Esophagus mucosa (tissue), 1 donor: ENCODE measurements at regions not wholly inside any gene's neighbourhood (a gene's known extent, or its start where the extent isn't known, plus 50 kb on each side); places are given as distances from the start of the nearest gene placed in this dataset.
"Not testable (repeated sequence)": the region's sequence is repeated elsewhere in the genome, so short reads cannot be mapped to it uniquely, and the experiment has no call there.

Experiments used
- ATAC-seq: fragments of 200-7000 bp; cut with Tn5 transposase; one replicate; pipeline ENCODE4 v1.9.1; 2020
- donor health status: DM: yes; HTN: yes; CAD: no.

DNA sequence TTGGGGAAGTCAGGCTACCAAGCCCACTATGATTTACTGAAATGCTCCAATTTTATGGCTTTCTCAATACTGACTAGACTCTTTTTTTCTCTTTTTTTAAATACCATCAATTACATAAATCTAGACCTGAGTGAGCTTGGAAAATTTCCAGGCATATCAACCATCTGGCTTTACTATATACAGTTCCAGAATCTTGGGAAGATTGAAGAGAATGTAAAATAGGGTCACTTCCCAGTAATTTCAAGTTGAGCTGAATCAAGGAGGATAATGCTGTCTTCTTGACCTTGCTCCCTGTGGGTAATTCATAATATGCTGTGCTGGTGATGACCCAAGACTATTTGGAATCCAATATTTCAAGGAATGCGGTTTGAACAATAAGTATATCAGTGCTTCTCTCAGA lies 108.1 kb downstream of the MAP3K21 start:
- ATAC-seq = no peak

DNA sequence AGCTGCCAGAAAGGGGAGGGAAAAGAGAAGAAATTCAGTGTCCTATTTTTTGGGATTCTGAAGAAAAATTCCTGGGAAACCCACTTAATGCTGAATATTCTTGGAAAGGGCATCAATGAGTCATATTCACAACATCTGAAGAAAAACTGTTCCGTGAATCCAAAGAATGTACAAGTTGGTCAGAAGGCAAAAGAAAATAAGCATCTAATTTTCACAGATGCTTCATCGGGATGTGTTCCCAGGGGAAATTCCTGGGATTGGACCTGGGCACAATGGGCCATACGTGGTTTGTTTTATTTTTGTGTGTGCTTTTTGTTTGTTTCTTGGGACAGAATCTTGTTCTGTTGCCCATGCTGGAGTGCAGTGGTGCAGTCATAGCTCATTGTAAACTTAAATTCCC lies 112.2 kb downstream of the MAP3K21 start:
- no peak for ATAC-seq

DNA sequence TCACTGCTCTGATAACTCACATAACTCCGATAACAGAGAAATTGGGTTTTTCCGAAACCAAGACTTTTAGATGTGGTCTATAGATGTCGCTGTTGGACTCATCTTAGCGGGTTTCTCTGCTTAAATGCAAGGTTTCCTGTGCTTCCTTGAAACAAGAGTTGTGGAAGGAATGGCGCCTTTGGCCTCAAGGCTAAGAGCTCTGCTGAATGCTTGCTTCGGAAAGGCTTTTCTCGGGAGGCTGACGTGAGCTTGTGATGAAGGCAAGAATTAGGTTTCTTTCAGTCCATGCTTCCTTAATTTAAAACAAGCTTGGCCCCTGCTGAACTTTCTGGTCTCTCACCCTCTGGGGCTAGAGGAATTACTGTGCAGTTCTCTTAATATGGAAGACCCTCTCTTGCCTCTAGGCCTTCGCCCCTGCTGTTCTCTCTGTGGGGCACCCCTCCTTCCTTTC lies 113.5 kb downstream of the MAP3K21 start:
- peak; percentile 71 for ATAC-seq

DNA sequence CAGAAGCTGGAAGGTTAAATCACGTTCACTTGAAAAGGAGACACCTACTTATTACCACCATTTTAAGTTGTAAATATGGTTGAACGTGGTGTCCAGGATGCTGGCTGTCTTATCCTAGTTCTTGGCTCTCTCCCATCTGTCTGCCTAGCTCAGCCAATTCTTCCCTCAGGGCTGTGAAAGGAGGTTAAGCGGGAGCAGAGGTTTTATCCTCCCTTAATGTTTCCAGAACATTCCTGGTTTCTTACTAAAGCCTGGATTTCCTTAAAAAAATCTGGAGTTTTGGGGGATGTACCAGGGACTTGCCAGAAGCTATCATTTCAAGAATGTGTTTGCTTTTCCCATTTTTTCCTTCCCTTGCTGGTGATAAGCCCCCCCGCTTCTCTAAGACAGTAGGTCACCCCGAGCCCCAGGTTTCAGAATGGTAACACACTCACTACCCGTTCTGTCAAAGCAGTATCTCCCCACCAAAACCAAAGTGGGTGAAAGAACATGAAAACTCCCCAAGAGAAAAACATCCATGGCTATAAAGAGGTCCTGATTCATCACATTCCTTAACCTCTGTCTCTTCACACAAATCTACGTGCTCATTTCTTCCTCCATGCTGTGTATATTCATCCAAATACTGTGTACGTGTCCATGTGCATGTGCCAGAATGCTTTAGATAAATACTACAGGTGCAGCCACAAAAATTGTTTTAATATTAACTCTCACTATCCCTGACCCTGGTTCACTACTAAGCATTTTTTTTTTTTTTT lies 114.7 kb downstream of the MAP3K21 start:
- ATAC-seq = no peak

DNA sequence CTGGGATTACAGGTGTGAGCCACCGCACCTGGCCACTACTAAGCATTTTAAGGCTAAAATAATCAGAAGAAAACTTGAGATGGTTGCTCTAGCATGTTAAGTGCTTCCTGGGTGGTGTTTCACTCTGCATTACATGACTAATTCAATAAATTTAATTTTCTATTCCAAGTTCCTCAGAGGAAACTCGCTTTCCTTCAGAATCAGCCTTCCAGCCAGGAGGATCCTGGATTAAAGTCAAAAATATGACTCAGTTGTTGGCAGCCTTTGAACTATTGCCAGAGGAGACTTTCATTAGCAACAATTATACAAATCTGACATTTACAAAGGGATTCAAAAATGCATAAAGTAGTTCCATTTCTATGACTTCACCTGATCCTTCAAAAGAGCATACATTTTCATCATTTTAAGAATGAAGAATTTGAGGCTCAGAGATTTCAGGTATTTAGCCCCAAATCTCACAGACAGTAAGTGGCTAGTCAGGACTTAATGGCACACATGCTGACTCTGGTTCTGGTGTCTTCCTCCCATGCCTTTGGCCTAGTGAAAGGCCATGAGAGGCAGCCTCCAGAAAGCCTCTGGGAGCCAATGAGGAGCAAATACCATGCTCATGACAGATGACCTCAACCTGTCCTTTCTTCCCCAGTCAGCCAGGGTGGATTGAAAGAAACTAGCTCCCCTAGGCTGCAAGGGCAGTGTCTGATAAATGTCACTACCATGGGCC lies 115.7 kb downstream of the MAP3K21 start:
- peak; percentile 73 for ATAC-seq

DNA sequence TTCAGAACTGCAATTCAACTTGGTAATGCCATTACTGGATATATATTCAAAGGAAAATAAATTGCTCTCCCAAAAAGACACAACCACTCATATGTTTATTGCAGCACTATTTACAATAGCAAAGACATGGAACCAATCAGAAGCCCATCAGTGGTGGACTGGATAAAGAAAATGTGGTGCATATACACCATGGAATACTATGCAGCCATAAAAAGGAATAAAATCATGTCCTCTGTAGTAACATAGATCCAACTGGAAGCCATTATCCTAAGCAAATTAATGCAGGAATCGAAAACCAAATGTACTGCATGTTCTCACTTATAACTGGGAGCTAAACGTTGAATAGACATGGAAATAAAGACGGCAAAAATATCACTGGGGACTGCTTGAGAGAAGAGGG lies 117.0 kb downstream of the MAP3K21 start:
- no peak for ATAC-seq

DNA sequence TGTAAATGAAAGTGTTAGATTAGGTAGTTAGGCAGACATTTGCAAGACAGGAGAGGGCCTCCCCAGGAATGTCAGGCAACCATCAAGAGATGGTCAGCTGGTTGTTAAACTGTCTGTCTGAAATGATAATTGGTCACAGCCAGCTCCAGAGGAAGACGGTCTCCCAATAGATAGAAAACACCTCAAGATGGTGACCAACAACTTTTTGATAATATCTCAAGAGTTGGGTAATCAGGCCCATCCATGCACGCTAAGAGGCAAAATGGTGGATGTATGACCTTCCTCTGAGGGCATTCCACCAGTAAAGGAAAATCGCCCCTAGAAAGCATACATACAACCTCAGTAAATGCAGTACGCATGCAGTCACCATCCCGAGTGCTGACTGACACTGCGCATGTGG lies 118.2 kb downstream of the MAP3K21 start:
- ATAC-seq = no peak

DNA sequence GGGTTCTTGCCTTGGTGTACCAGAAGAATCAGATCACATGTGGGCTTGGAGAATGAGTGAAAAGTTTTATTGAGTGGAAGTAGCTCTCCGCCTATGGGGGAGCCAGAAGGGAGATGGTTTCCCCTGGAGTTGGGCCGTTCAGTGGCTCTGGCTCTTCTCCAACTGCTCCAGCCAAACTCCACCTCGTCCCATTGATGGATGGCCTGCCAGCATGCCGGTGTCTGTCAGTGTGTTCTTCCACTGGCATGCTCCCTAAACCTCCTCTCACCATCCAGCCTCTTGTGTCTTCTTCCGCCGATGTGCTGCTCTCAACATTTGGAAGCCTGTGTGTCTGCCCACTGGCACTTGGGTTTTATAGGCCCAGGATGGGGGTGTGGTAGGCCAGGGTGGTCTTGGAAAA lies 119.4 kb downstream of the MAP3K21 start:
- ATAC-seq = no peak

DNA sequence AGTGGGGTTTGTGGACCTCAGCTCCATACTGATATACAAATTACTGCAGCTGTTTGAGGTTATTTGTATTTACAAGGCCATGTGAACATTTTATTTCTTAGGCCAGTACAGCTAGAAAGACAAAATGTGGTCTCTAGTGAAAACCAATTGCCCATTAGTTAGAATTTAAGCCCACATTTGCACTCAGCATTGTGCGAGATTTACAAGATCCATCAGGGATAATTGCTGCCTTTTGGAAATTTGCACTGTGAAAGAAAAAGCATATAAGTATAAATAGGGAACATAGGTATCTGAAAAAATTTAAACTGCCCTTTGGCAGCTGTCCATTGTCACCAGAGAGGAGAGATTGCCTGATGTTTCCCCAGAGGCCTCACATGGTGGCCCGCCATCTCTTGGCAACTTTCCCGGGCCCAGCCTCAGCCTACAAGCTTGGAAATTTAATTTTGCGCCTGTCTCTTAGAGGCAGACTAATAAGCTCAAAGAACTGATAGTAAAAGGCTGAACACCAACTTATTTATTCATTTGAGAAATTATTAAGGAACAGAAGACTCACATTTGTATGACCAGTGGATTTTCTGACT lies 120.7 kb downstream of the MAP3K21 start:
- no peak for ATAC-seq

DNA sequence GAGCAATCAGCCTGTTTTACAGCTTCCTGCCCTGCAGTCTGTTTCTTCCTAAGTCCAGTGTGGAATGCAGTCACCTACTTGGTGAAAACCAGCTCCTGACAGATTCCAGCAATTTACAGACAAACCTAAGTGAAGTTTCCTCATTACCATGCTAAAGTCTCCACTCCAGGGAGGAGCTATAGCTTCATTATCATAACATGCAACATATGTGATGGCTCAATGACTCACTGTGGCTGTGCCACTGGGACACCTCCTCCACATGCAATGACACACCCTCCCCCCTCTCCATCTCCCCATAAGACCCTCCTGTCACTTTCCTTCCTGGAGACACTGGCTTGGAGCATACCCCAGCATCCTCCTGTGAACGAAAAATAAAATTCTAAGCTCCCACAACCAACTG lies 125.2 kb downstream of the MAP3K21 start:
- ATAC-seq = no peak

DNA sequence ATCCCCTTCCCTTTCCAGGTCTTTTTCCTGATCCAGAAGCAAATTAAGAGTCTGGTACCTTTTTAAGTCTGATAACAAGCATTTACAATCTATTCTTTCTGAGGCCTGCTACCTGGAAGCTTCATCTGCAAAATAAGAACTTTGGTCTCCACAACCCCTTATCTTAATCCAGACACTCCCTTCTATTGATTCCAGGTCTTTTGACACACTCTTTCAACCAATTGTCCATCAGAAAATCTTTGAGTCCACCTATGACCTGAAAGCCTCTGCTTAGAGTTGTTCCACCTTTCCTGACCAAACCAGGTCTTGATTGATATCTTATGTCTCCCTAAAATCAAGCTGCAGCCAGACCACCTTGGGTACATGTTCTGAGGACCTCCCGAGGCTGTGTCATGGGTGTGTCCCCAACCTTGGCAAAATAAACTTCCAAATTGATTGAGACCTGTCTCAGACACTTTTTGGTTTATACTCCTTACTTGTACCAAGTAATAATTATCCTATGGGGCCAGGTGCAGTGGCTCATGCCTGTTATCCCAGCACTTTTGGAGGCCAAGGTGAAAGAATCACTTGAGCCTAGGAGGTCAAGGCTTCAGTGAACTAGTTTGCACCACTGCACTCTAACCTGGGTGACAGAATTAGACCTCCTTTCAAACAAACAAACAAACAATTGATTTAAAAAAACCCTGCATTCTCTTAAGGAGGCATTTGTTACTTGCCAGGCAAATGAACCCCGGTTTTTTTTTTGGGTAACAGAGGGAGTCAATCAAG lies 126.1 kb downstream of the MAP3K21 start:
- no peak for ATAC-seq

DNA sequence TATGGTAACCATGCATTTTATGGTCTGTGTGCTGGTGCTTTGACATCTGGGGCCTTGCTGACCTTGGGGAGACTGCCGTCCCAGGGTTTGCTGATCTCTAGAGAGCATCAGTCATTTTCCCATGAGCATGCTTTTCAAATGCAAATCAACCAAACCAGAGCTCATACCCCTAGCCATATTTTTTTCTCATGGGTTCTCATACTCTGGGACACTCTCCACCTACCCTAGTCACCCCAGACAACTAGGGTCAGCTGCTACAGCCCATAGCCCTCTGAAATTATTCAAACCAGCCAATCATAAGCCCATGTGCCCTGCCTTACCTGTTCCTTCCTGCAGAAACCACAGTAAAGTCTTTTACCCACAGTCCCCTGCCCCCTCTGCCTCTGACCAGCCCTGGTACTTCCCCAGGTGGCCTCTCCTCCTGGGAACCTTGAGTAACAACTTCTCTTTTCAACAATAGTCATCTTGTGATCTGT lies 132.0 kb downstream of the MAP3K21 start:
- ATAC-seq = no peak

DNA sequence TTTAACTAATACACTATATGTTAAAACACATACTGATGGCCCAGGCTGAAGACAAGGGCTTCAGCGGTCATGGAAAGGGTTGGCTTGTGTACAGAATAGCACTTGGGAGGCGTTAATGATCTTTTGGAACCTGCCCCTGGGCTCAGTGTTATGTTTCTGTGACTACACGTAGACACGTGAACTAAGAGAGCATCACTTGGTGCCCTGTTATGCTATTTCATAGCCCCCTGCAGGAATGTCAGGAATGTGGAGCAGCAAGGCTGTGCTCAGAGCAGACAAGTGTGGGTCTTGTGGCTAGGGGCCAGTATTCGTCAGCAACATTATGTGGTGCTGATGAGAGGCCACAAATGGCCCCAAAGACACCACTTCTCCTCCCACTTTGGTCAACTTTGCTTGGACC lies 132.4 kb downstream of the MAP3K21 start:
- no peak for ATAC-seq

DNA sequence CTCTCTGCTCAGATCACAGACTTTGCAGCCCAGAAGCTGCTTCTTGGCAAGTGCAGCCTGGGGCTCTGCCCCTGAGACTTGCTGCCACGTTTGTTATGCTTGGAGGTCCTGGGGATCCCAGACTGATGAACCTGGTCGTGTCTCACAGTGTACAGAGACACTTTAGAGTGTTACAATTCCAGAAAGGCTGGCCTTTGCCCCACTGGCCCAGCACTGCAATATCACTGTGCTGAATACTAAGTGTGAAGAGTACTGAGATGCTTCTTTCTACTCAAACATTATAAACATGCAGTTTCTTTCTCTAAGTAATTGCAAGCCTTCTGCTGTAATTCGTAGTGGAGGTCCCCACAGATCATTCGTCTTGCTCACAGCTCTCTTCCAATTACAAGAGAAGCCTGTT lies 133.2 kb downstream of the MAP3K21 start:
- ATAC-seq = no peak

DNA sequence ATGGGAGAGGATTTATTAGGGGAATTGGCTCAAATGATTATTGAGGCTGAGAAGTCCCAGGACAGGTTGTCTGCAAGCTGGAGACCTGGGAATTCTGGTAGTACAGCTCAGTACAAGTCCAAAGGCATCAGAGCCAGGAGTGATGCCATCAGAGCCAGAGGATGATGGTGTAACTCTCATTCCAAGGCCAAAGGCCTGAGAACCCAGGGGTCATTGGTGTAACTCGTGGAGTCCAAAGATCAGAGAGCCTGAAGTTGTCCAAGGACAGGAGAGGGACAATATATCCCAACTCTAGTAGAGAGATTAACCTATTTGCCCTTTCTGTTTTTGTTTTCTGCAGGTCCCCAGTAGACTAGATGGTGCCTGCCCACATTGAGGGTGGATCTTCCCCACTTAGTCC lies 134.3 kb downstream of the MAP3K21 start:
- no peak for ATAC-seq

DNA sequence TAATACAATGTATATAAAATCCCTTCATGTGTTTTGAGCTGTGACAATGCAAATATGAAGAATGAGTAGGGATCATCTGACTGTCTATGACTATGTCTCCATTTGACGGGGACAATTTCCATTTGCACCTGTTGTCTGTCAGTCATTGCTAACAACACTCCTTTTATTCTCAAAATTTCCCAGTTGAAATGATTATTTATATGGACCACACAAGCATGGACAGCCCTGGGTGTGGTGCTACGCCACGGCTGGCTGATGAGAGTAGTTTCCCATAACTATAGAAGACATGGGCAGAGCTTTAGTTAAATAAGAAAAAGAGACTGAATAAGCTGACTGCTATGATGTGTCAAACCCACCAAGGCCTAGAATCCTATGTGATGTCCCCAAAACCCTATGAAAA lies 135.8 kb downstream of the MAP3K21 start:
- no peak for ATAC-seq

DNA sequence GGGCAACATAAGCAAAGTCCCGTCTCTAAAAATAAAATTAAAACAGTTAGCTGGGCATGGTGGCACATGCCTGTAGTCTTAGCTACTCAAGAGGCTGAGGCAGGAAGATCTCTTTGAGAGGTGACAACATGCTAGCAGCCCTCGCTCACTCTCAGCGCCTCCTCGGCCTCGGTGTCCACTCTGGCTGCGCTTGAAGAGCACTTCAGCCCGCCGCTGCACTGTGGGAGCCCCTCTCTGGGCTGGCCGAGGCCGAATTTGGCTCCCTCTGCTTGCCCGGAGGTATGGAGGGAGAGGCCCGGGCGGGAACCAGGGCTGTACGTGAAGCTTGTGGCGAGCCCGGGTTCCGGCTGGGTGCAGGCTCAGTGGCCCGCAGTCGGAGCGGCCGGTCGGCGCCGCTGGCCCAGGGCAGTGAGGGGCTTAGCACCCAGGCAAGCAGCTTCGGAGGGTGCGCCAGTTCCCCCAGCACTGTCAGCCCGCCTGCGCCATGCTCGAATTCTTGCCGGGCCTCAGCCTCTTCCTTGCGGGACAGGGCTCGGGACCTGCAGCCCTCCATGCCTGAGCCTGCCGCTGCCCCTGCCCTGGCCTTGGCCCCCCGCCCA lies 138.3 kb downstream of the MAP3K21 start:
- ATAC-seq = no peak

DNA sequence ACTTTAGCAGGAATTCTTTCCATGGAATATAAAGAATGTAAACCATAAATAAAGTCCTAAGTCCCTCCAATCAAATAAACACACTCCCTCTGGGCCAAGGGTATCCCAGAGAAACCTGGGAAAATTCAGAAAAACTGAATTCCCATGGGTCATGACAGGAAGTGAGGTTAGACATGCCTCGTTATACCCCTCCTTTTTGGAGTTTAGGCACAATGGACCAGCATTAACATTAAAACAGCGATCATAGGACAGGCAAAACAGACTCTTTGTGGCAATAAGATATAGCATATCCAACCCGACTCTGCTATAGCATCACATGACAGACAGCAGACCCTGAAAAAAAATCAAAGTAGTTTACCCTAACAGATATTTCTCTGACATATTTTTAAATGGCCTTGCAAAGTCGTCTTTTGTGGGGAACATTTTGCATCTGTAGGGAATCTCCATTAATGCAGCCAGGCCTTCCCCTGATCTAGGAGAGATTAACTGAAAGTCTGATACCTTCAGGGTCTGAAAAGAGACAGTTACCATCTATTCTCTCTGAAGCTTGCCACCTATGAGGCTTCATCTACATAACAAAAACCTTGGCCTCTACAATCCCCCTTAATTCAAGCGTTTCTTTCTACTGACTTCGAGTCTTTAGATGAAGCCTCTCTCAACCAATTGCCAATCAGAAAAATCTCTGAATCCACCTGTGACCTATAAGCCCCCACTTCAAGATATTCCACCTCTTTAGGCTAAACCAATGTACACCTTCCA lies 143.0 kb upstream of the KCNK1 start:
- no peak for ATAC-seq

DNA sequence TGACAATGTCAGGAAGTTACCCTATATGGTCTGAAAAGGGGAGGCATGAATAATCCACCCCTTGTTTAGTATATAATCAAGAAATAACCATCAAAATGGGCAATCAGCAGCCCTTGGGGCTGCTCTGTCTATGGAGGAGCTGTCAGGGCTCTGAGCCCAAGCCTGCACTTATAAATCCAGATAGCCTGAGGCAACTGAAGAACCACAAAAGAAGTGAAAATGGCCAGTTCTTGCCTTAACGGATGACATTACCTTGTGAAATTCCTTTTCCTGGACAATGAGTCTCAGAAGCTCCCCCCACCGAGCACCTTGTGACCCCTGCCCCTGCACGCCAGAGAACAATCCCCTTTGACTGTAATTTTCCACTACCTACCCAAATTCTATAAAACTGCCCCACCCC lies 142.1 kb upstream of the KCNK1 start:
- ATAC-seq = not testable (repeated sequence)

DNA sequence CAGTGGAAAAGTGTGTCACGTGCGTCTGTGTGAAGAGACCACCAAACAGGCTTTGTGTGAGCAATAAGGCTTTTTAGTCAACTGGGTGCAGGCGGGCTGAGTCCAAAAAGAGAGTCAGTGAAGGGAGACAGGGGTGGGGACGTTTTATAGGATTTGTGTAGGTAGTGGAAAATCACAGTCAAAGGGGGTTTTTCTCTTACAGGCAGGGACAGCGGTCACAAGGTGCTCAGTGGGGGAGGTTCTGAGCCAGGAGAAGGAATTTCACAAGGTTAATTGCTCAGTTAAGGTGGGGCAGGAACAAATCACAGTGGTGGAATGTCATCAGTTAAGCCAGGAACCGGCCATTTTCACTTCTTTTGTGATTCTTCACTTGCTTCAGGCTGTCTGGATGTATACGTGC lies 141.1 kb upstream of the KCNK1 start:
- not testable (repeated sequence) for ATAC-seq

DNA sequence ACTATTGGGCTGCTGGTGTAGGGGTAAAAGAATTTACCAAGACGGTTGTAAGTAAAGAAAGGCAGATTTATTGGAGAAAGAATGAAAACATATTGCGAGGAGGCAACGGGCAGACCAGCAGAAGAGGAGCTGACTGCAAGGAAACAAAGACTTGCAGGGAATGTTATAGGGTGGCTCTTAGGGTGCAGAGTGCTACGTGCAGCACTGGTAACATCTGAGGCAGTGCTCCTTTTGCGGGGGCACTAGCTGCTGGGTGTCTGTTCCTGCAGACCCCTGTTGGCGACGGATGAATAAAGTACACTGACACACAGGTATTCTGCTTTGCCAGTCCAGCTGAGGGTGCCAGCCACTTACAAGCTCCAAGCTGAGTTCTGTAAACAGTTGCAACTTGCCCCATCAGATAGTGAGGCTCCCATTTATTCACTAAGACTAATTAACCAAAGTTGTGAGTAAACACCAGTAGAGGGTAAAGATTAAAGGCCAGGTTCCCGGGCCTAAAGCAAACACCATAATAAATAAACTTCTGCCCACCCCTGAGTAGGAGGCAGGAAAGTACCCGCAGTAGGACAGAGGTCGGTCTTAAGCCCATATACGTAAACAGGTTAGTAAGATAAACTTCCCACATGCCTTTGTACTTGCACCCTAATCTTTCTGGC lies 140.2 kb upstream of the KCNK1 start:
- no peak for ATAC-seq
